GM06990 (cell line): ENCODE measurements at regions not wholly inside any gene's neighbourhood (a gene's known extent, or its start where the extent isn't known, plus 50 kb on each side); places are given as distances from the start of the nearest gene placed in this dataset.

ENCODE experiments used
- DNase-seq: peaks from one replicate; pipeline ENCODE4 v3.0.0-alpha.2; 2011; ENCODE audit not compliant: insufficient read length; ENCODE audit errors: extremely low read depth
- H3K27me3 ChIP-seq: replicated peaks from 2 replicates; pipeline ENCODE4 v1.6.0; 2011; ENCODE audit warnings: low read length; ENCODE audit not compliant: control insufficient read depth, insufficient read depth
- H3K36me3 ChIP-seq: 2 replicates; pipeline ENCODE4 v1.5.1; 2011; ENCODE audit warnings: low read length; ENCODE audit not compliant: control insufficient read depth, insufficient read depth
- H3K4me3 ChIP-seq: replicated peaks from 2 replicates; pipeline ENCODE4 v1.5.1; 2011; ENCODE audit warnings: low read depth, mild to moderate bottlenecking, control low read depth, low read length
- TF ChIP-seq, protein P1 (sequence below): IDR thresholded peaks from 2 replicates; pipeline ENCODE4 v1.5.1; 2011; ENCODE audit warnings: low read length, control low read depth, mild to moderate bottlenecking, inconsistent platforms; ENCODE audit not compliant: insufficient read depth, poor library complexity, severe bottlenecking

DNA sequence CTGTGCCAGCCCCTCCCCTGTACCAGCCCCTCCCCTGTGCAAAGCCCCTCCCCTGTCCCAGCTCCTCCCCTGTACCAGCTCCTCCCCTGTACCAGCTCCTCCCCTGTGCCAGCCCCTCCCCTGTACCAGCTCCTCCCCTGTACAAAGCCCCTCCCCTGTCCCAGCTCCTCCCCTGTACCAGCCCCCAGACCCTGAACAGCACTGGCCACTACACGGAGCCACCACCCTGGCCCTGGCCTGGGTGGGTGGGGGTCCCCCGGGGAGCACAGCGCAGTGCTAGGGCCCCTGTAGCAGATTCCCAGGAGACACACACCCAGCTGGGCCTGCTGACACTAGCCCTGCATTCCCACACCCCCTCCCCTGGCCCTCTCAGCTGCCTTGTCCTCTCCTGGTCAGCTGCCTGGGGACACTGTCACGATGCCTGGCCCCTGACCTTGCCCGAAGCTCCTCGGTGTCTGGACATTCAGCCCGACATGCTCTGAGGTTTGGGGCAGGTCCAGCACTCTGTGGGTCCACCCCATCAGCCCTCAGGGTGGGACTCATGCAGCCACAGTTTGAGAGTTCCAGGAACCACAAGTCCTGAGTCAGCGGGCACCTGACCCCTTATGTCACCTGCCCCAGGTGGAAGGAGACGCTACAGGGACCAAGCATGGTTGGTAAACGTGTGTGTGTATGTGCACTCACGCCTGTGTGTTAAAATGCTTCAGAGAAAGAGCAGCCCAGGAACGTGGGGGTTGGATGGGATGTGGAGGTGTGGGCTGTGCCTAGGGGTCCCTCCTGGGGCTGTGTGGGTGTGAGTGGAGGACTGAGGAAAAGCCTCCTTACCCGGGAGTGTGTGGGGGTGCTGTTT lies 114.2 kb downstream of the METRNL start:
- Histone ChIP-seq H3K4me3 (no peak overlapping the region), H3K36me3 (no peaks in the 10 kb centered on the region), H3K27me3 (no peaks in the 10 kb centered on the region)
- TF ChIP-seq, protein P1, sequence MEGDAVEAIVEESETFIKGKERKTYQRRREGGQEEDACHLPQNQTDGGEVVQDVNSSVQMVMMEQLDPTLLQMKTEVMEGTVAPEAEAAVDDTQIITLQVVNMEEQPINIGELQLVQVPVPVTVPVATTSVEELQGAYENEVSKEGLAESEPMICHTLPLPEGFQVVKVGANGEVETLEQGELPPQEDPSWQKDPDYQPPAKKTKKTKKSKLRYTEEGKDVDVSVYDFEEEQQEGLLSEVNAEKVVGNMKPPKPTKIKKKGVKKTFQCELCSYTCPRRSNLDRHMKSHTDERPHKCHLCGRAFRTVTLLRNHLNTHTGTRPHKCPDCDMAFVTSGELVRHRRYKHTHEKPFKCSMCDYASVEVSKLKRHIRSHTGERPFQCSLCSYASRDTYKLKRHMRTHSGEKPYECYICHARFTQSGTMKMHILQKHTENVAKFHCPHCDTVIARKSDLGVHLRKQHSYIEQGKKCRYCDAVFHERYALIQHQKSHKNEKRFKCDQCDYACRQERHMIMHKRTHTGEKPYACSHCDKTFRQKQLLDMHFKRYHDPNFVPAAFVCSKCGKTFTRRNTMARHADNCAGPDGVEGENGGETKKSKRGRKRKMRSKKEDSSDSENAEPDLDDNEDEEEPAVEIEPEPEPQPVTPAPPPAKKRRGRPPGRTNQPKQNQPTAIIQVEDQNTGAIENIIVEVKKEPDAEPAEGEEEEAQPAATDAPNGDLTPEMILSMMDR = no peak
- DNase-seq = no peak

DNA sequence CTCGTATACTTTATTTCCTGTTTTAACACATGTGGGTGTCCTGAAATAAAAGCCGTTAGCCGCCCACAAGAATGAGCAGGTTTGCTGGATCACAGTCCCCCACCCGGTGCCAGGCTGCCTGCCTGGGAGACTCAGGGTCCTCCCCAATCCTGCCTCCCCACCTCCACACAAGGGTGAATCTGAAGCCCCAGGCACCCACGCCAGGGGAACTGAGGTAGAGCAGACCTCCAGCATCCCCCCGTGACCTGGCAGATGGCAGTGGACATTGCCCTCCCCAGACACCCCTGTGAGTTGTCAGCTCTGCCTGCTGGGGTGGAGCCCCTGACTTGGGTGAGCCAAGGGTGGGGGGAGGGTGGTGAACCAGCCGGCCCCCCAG lies 114.8 kb downstream of the METRNL start:
- DNase-seq = no peak
- TF ChIP-seq, protein P1 = no peak

DNA sequence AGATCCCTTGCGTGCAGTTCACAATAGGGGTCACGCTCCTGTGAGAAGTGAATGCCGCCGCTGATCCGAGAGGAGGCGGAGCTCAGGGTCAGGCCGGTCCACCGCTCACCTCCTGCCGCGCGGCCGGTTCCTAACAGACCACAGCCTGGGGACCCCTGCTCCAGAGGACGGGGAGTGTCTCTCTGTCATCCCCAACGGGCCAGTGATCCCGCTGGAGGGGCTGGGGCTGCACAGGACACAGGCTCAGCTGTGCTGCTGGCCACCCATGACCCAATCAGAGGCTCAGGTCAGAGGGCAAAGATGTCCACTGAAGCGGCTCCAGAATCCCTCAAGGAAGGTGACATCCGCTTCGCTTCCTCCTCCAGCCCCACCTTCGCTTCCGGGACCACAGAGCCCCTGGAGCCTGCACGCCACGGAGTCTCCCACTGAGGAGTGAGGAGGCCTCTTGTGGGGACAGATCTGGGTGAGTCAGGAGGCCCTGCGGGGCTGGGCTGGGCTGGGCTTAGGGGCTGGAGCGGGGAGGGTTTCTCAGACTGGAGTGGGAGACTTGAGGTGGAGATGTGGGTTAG lies 115.4 kb downstream of the METRNL start:
- H3K27me3 ChIP-seq = no peaks in the 10 kb centered on the region; the same call in 1 of the 2 replicates
- H3K36me3 ChIP-seq = no peaks in the 10 kb centered on the region
- TF ChIP-seq, protein P1 = no peak
- no peak for DNase-seq
- H3K4me3 ChIP-seq = no peak overlapping the region

More for the DNA sequence above, 114.8 kb downstream of the METRNL start:
- Histone ChIP-seq H3K4me3 (no peak overlapping the region), H3K36me3 (no peaks in the 10 kb centered on the region), H3K27me3 (no peaks in the 10 kb centered on the region; the same call in 1 of the 2 replicates)

DNA sequence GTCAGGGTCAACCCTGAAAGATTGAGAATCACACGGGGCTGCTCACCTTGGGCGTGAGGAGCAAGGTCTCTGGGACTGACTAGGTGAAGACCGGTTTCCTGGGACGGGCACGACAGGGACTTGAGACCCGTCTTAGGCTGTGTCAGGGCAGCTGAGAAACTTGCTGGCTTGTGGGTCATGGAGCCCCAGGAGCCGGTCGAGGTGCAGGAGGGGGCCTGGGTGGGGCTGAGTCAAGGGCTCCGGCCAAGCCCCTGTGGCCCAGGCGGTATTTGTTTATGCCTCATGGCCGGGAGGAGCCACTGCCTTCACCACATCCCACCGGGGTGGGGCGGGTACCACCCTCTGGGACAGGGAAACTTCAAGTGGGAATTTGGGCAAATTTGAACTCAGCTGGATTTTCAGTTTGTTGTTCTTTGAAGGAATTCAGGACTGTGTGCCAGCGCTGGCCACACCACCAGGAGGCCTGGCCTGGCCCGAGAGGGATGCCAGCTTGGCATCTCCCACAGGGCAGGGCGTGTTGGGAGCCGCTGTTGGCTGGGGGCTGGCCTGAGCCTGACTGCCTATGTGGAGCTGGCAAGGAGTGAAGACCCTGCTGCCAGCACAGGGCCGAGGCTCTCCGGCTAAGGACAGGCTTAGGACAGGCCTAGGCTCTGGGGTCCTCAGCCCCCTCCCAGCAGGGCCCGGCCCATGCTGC lies 116.1 kb downstream of the METRNL start:
- Histone ChIP-seq H3K27me3 (no peaks in the 10 kb centered on the region; the same call in 1 of the 2 replicates), H3K4me3 (no peak overlapping the region), H3K36me3 (no peaks in the 10 kb centered on the region)
- TF ChIP-seq, protein P1 = no peak
- DNase-seq = no peak

DNA sequence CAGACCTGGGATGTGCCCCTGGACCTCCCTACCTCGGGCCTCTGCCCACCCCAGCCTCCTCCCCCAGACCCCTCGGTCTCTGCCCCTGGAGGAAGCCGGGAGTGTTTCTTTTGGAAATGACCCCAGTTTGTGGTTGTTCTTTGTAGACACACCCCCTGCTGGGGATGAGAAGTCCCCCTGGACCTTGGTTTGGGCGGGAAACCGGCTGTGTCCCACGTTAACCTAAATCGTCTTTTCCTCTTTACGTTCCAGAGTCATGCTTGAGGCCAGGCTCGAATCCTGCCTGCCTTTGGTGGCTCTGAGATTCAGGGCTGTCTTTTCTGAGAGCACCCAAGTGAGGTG lies 116.6 kb downstream of the METRNL start:
- DNase-seq = no peak
- Histone ChIP-seq H3K36me3 (no peaks in the 10 kb centered on the region), H3K27me3 (no peaks in the 10 kb centered on the region; the same call in 1 of the 2 replicates), H3K4me3 (no peak overlapping the region)
- TF ChIP-seq, protein P1 = no peak
